Psoas muscle (tissue), 7 donors: ENCODE measurements at regions not wholly inside any gene's neighbourhood (a gene's known extent, or its start where the extent isn't known, plus 50 kb on each side); places are given as distances from the start of the nearest gene placed in this dataset.

ENCODE experiments used
- ATAC-seq, 4 donors: fragments of 200-7000 bp; cut with Tn5 transposase; one replicate each; pipeline ENCODE4 v1.9.1; 2020; ENCODE audit warnings: moderate library complexity in 3 of 4, mild to moderate bottlenecking in 2 of 4
- DNase-seq, 2 donors: peaks; one replicate each; pipeline ENCODE4 v3.0.0-alpha.2; 2020
- H3K27ac ChIP-seq: fragments of 200-600 bp; one replicate; pipeline ENCODE4 v1.8.0; 2022
- H3K27me3 ChIP-seq, 3 donors: fragments of 200-600 bp in 1 of 3; one replicate each; pipeline versions ENCODE4 v1.6.1 to v1.8.0; 2013 to 2022; ENCODE audit warnings: low read length in 2 of 3, mild to moderate bottlenecking in 2 of 3, moderate library complexity in 1 of 3; ENCODE audit not compliant: insufficient read depth in 3 of 3
- H3K36me3 ChIP-seq, 2 donors: fragments of 200-600 bp in 1 of 2; one replicate each; pipeline versions ENCODE4 v1.6.1 to v1.8.0; 2013 to 2022; ENCODE audit warnings: low read depth in 1 of 2, mild to moderate bottlenecking in 1 of 2, moderate library complexity in 1 of 2; ENCODE audit not compliant: insufficient read depth in 1 of 2
- H3K4me1 ChIP-seq: fragments of 200-600 bp; one replicate; pipeline ENCODE4 v1.8.0; 2022
- H3K4me3 ChIP-seq: fragments of 200-600 bp; one replicate; pipeline ENCODE4 v1.8.0; 2022; ENCODE audit warnings: mild to moderate bottlenecking
- H3K9me3 ChIP-seq: fragments of 200-600 bp; one replicate; pipeline ENCODE4 v1.8.0; 2022
- WGBS, 3 donors: extraction: QIAGEN DNeasy Blood & Tissue Kit; methylation state at CpG; one replicate each; pipeline versions ENCODE4 v1.1.6 to v1.1.7; 2013; 5-methylcytosine and 5-hydroxymethylcytosine counted together
- intact Hi-C, 2 donors: fragments of 100-400 bp; cut with DNase I; formaldehyde crosslinking; loops; one replicate each; pipeline versions ENCODE4 v1.11.0 to v1.14.2; 2022
- TF ChIP-seq, protein P1 (sequence below): fragments of 200-600 bp; IDR thresholded peaks from one replicate; pipeline ENCODE4 v1.8.0; 2022; ENCODE audit warnings: antibody characterized with exemption
- donor health status: healthy with polysubstance abuse.
- donor health status: DM: no; HTN: no; CAD: no; lungs with moderate emphysema.
- donor health status: Bipolar disorder and iron deficiency.
- donor health status: healthy.
- donor health status: DM: yes; HTN: yes; CAD: no.
- donor health status: DM: no; HTN: no; CAD: no.
- donor health status: DM: yes; HTN: yes; CAD: no.

DNA sequence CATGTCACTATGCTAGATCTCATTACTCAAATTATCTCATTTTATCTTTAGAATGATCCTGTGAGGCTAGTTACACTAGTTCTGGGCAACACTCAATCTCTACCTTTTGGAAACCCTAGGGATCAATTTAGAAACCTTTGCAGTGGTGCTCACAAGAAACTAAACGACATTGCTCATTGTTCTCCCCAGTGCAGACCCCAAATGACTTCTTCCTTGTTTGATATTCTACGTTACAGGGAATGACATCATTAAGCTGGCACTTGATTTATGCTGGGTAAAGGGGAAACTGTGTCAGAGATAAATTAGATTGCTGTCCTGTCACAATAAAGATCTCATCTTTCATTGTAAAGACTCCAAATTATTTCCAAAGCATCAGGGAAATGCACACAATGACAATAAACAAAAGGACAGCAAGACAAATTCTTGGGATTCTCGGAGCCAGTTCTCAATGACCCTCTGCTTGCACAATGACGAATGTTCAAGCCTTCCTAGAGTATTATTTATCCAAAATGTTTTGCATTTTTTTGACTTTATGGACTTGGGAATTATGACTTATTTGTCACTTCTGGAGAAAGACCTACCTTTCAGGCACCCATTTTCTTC is 1121.8 kb upstream of the TENM4 start:
- TF ChIP-seq, protein P1, sequence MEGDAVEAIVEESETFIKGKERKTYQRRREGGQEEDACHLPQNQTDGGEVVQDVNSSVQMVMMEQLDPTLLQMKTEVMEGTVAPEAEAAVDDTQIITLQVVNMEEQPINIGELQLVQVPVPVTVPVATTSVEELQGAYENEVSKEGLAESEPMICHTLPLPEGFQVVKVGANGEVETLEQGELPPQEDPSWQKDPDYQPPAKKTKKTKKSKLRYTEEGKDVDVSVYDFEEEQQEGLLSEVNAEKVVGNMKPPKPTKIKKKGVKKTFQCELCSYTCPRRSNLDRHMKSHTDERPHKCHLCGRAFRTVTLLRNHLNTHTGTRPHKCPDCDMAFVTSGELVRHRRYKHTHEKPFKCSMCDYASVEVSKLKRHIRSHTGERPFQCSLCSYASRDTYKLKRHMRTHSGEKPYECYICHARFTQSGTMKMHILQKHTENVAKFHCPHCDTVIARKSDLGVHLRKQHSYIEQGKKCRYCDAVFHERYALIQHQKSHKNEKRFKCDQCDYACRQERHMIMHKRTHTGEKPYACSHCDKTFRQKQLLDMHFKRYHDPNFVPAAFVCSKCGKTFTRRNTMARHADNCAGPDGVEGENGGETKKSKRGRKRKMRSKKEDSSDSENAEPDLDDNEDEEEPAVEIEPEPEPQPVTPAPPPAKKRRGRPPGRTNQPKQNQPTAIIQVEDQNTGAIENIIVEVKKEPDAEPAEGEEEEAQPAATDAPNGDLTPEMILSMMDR, result no peak
- H3K9me3 ChIP-seq, result no peaks in the 10 kb centered on the region
- intact Hi-C loops, result no loop called here
- DNase-seq, result no peak
- H3K27me3 ChIP-seq, result no peaks in the 10 kb centered on the region
- H3K4me1 ChIP-seq, result no peaks in the 10 kb centered on the region
- no peaks in the 10 kb centered on the region for H3K36me3 ChIP-seq
- 36 to 42% (median 42%) methylated on average over 4 of the region's 4 CpGs for WGBS, 3 donors
- H3K4me3 ChIP-seq, result no peak overlapping the region
- ATAC-seq, result no peak
- no peak overlapping the region for H3K27ac ChIP-seq

- DNase-seq (no peak), ATAC-seq (no peak)
- Histone ChIP-seq H3K9me3 (no peaks in the 10 kb centered on the region), H3K4me1 (no peaks in the 10 kb centered on the region), H3K36me3 (no peaks in the 10 kb centered on the region), H3K4me3 (no peak overlapping the region), H3K27ac (no peak overlapping the region), H3K27me3 (no peaks in the 10 kb centered on the region)
- intact Hi-C loops, result no loop called here
- 83 to 88% (median 88%) methylated on average over 2 of the region's 2 CpGs for WGBS, 3 donors
- TF ChIP-seq, protein P1, result no peak
Measured at GRCh38 chr11:80559942-80560341, 1119.1 kb upstream of the TENM4 start.

DNA sequence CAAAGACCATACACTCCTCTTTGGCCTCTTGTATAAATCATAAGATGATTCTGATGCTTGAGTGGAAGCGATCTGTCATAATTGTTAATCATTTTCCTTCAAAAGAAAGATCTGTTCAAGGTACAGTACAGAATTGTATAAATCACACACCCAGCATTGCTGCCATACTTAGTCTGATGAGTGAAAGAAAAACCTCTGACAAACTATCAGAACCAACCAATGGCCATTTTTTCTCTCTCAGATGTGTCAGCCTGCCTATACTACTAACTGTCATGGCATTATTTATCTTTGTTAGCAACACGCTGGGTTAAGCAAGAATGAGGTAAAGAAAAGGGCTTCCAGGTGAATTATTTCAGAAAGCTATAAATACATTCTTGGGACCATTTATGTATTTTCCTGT is 1112.7 kb upstream of the TENM4 start:
- Histone ChIP-seq H3K36me3 (no peaks in the 10 kb centered on the region), H3K9me3 (no peaks in the 10 kb centered on the region), H3K27ac (no peak overlapping the region), H3K4me1 (no peaks in the 10 kb centered on the region), H3K27me3 (no peaks in the 10 kb centered on the region), H3K4me3 (no peak overlapping the region)
- ATAC-seq (no peak), DNase-seq (no peak)
- intact Hi-C loops, result no loop called here
- 76 to 87% (median 86%) methylated on average over 2 of the region's 2 CpGs for WGBS, 3 donors
- TF ChIP-seq, protein P1, result no peak

DNA sequence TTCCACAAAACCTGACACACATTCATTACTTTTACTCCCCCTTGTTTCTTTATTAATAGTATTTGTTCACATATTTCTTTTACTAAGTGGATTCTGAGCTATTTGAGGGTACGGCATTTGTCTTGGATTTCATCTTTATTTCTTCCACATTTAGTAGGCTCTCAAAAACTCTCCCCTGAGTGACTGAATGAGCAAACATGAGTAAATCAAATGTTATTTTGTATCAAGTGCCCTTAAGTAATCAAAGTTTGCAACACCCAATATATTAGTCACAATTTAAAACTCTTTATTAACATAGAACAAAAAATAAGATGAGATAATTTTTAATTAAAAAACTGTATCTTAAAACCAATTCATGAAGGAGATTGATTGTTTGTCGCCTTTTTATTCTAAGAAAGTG is 1101.9 kb upstream of the TENM4 start:
- no peak for DNase-seq
- Histone ChIP-seq H3K4me1 (no peaks in the 10 kb centered on the region), H3K27ac (no peak overlapping the region), H3K36me3 (no peaks in the 10 kb centered on the region), H3K27me3 (no peaks in the 10 kb centered on the region), H3K4me3 (no peak overlapping the region), H3K9me3 (peaks cover 10% of the 10 kb centered on the region)
- no peak for ATAC-seq
- 81 to 86% (median 84%) methylated on average over 2 of the region's 2 CpGs for WGBS, 3 donors
- TF ChIP-seq, protein P1, result no peak
- intact Hi-C loops, result no loop called here

- no peaks in the 10 kb centered on the region for H3K27me3 ChIP-seq
- intact Hi-C loops, result no loop called here
- H3K27ac ChIP-seq, result no peak overlapping the region
- ATAC-seq, result no peak
- no peaks in the 10 kb centered on the region for H3K4me1 ChIP-seq
- no peaks in the 10 kb centered on the region for H3K36me3 ChIP-seq
- 77 to 81% (median 79%) methylated on average over 2 of the region's 2 CpGs for WGBS, 3 donors
- peaks cover 10% of the 10 kb centered on the region for H3K9me3 ChIP-seq
- no peak overlapping the region for H3K4me3 ChIP-seq
- TF ChIP-seq, protein P1, result no peak
- no peak for DNase-seq
Measured at GRCh38 chr11:80538040-80538439, 1097.2 kb upstream of the TENM4 start.
